ENCODE measurements at regions not wholly inside any gene's neighbourhood (a gene's known extent, or its start where the extent isn't known, plus 50 kb on each side); places are given as distances from the start of the nearest gene placed in this dataset.

DNA sequence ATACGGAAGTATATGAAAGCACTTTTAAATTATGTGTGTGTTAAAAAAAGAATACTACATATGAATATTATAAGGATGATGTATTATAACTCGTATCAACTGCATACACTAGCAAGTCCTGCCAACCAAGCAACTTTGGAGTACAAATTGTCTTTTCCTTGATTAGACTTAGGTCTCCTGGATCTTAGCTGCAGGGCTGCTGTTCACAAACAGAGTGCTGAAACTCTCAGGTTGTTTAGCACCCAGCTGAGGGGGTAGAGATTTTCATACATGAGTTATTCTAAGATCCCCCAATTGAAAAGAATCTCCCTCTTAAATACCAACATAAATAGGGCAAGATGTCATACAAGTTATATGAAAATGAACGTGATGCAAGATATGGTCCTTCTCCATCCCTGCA is 149.8 kb upstream of the TNC start:
- WGBS, 3 donors: 49 to 61% (median 54%) methylated on average over 3 of the region's 3 CpGs

DNA sequence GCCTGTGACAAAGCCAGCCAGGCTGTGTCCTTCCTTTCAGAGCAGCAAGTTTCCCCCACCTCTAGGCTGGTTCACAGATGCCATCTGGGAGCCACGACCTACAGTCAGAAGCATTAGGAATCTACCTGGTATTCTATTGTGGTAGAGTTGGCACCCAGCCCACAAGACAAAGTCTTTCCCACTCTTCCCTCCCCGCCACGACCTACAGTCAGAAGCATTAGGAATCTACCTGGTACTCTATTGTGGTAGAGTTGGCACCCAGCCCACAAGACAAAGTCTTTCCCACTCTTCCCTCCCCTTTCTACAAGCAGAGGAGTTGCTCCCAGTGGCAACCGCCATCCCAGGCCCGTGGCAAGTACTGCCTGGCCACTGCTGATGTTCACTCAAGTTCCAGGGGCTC is 157.8 kb upstream of the TNC start:
- no peak for DNase-seq
- 88 to 96% (median 91%) methylated on average over 5 of the region's 5 CpGs for WGBS, 3 donors
- TF ChIP-seq EP300 (IDR thresholded peaks at IDR 0.05): no peak
- TF ChIP-seq, protein P1, sequence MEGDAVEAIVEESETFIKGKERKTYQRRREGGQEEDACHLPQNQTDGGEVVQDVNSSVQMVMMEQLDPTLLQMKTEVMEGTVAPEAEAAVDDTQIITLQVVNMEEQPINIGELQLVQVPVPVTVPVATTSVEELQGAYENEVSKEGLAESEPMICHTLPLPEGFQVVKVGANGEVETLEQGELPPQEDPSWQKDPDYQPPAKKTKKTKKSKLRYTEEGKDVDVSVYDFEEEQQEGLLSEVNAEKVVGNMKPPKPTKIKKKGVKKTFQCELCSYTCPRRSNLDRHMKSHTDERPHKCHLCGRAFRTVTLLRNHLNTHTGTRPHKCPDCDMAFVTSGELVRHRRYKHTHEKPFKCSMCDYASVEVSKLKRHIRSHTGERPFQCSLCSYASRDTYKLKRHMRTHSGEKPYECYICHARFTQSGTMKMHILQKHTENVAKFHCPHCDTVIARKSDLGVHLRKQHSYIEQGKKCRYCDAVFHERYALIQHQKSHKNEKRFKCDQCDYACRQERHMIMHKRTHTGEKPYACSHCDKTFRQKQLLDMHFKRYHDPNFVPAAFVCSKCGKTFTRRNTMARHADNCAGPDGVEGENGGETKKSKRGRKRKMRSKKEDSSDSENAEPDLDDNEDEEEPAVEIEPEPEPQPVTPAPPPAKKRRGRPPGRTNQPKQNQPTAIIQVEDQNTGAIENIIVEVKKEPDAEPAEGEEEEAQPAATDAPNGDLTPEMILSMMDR (IDR thresholded peaks at IDR 0.05): no peak
- TF ChIP-seq POLR2A (IDR thresholded peaks at IDR 0.05): no peak
- Histone ChIP-seq H3K4me3 (no peak overlapping the region), H3K27me3 (no peaks in the 10 kb centered on the region), H3K4me1 (ENCODE audit: insufficient read depth) (no peaks in the 10 kb centered on the region), H3K36me3 (no peaks in the 10 kb centered on the region), H3K9me3 (no peaks in the 10 kb centered on the region), H3K27ac (no peak overlapping the region)
- intact Hi-C loops (cut with DNase I): no loop called here

More for the DNA sequence above, 149.8 kb upstream of the TNC start:
- Histone ChIP-seq H3K4me3 (no peak overlapping the region), H3K27me3 (no peaks in the 10 kb centered on the region), H3K4me1 (ENCODE audit: insufficient read depth) (no peaks in the 10 kb centered on the region), H3K9me3 (no peaks in the 10 kb centered on the region), H3K36me3 (no peaks in the 10 kb centered on the region), H3K27ac (no peak overlapping the region)
- DNase-seq: no peak
- TF ChIP-seq, protein P1 (IDR thresholded peaks at IDR 0.05): no peak
- TF ChIP-seq POLR2A (IDR thresholded peaks at IDR 0.05) (no peak), EP300 (IDR thresholded peaks at IDR 0.05) (no peak)
- intact Hi-C loops (cut with DNase I): no loop called here

DNA sequence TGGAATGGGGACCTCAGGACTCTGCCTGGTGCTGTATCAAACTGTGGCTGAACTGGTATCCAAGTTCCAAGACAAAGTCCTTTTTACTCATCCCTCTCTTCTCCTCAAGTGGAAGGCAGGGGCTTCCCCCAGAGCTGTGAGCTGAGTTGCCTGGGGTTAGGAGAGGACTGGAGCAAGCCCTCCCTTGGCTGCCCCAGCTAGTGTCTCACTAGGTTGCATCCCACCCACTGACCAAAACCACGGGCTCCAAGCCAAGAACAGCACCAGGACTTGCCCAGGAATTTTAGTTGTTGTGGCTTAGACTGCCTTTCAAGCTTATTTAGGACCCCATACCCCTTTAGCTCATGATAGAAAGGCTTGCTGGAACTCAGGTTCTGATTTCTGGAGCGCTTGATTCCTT is 158.7 kb upstream of the TNC start:
- H3K27me3 ChIP-seq: no peaks in the 10 kb centered on the region
- no peaks in the 10 kb centered on the region for H3K4me1 ChIP-seq (ENCODE audit: insufficient read depth)
- H3K9me3 ChIP-seq: no peaks in the 10 kb centered on the region
- 85 to 88% (median 86%) methylated on average over 2 of the region's 2 CpGs for WGBS, 3 donors
- intact Hi-C loops (cut with DNase I): no loop called here
- H3K36me3 ChIP-seq: no peaks in the 10 kb centered on the region
- TF ChIP-seq EP300 (IDR thresholded peaks at IDR 0.05): no peak
- TF ChIP-seq, protein P1 (IDR thresholded peaks at IDR 0.05): no peak
- TF ChIP-seq POLR2A (IDR thresholded peaks at IDR 0.05): no peak
- H3K4me3 ChIP-seq: no peak overlapping the region
- DNase-seq: no peak
- H3K27ac ChIP-seq: no peak overlapping the region

DNA sequence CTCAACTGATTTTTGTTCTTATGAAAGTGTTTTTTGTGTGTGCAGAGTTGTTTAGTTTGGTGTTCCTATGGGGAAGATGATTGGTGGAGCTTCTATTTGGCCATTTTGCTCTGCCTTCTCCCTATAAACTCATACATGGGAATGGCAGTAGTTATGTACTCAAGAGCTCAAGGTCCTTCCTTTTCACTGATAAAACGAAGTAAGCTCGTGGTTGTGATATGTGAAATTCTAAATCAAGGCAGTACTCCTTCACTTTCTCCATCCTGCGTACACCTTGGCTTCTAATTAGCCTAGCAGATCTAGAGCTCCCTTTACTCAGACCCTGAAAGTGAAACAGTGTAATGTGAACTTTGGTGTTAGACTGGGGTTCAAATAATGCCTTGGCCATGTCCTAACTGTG is 159.3 kb upstream of the TNC start:
- H3K4me1 ChIP-seq (ENCODE audit: insufficient read depth): no peaks in the 10 kb centered on the region
- no peak overlapping the region for H3K4me3 ChIP-seq
- no peak for DNase-seq
- H3K27ac ChIP-seq: no peak overlapping the region
- intact Hi-C loops (cut with DNase I): no loop called here
- no peaks in the 10 kb centered on the region for H3K27me3 ChIP-seq
- H3K36me3 ChIP-seq: no peaks in the 10 kb centered on the region
- TF ChIP-seq POLR2A (IDR thresholded peaks at IDR 0.05): no peak
- TF ChIP-seq, protein P1 (IDR thresholded peaks at IDR 0.05): no peak
- 73 to 86% (median 79%) methylated on average over 3 of the region's 3 CpGs for WGBS, 3 donors
- no peaks in the 10 kb centered on the region for H3K9me3 ChIP-seq
